HEK293 (cell line): ENCODE measurements at regions not wholly inside any gene's neighbourhood (a gene's known extent, or its start where the extent isn't known, plus 50 kb on each side); places are given as distances from the start of the nearest gene placed in this dataset.

Experiments used
- BCL11A ChIP-seq: fragments of 450-650 bp; formaldehyde crosslinking; IDR thresholded peaks from 2 replicates; pipeline ENCODE4 v1.5.1; 2016; ENCODE audit warnings: low read depth, missing biosample characterization, missing genetic modification characterization
- CTCF ChIP-seq: fragments of 450-650 bp; formaldehyde crosslinking; IDR thresholded peaks from 2 replicates; pipeline ENCODE4 v1.5.1; 2016; ENCODE audit warnings: missing biosample characterization, missing genetic modification characterization
- REST ChIP-seq: fragments of 450-650 bp; formaldehyde crosslinking; IDR thresholded peaks from 2 replicates; pipeline ENCODE4 v1.5.1; 2016; ENCODE audit warnings: missing biosample characterization, missing genetic modification characterization
- ZNF311 ChIP-seq: fragments of 450-650 bp; formaldehyde crosslinking; IDR thresholded peaks from 2 replicates; pipeline ENCODE4 v1.5.1; 2017; ENCODE audit warnings: missing biosample characterization, missing genetic modification characterization, borderline replicate concordance
- ZNF354C ChIP-seq: fragments of 450-650 bp; formaldehyde crosslinking; IDR thresholded peaks from 2 replicates; pipeline ENCODE4 v1.5.1; 2016; ENCODE audit warnings: missing biosample characterization, missing genetic modification characterization, low read depth, borderline replicate concordance

- TF ChIP-seq BCL11A, result no peak
- TF ChIP-seq REST, result no peak
- no peak for TF ChIP-seq ZNF311 (tag by site-specific recombination)
- no peak for TF ChIP-seq CTCF (tag by site-specific recombination)
- TF ChIP-seq ZNF354C (tag by site-specific recombination), result no peak
Observed at GRCh38 chr3:41103200-41103599, 96.1 kb upstream of the CTNNB1 start.
